ENCODE measurements at regions not wholly inside any gene's neighbourhood (a gene's known extent, or its start where the extent isn't known, plus 50 kb on each side); places are given as distances from the start of the nearest gene placed in this dataset.

GRCh38 chr5:3729631-3730030 lies 134.0 kb downstream of the IRX1 start:
- no peaks in the 10 kb centered on the region for H3K4me1 Mint-ChIP-seq
- no peak overlapping the region for H3K27ac ChIP-seq (ENCODE audit: low read depth)
- H3K4me3 Mint-ChIP-seq: no peak overlapping the region
- H3K9me3 Mint-ChIP-seq: no peaks in the 10 kb centered on the region
- no peaks in the 10 kb centered on the region for H3F3A ChIP-seq (replicated peaks; ENCODE audit: low read depth)
- no peaks in the 10 kb centered on the region for H3K27me3 ChIP-seq (ENCODE audit: insufficient read depth)
- TF ChIP-seq CREB1 (CRISPR knock-in tag; IDR thresholded peaks at IDR 0.05; ENCODE audit: low read depth): no peak
- TF ChIP-seq NANOG (IDR thresholded peaks at IDR 0.05; ENCODE audit: borderline replicate concordance): no peak
- TF ChIP-seq ZNF331 (CRISPR knock-in tag; IDR thresholded peaks at IDR 0.05; ENCODE audit: low read depth): no peak
- TF ChIP-seq EZH2phosphoT487 (IDR thresholded peaks at IDR 0.05; ENCODE audit: unreplicated experiment): no peak
- no peak for TF ChIP-seq EZH2 (IDR thresholded peaks at IDR 0.05; ENCODE audit: low read depth, unreplicated experiment)
- TF ChIP-seq JUNB (IDR thresholded peaks at IDR 0.05; ENCODE audit: unreplicated experiment): no peak
- no peak for TF ChIP-seq STAT1 (IDR thresholded peaks at IDR 0.05; ENCODE audit: unreplicated experiment)
- no peak for TF ChIP-seq ZNF114 (CRISPR knock-in tag; IDR thresholded peaks at IDR 0.05)
- no peak for TF ChIP-seq CTCF (conservative IDR thresholded peaks at IDR 0.05; ENCODE audit: low read depth in 2 of 2)
- no peak for TF ChIP-seq ZNF462 (CRISPR knock-in tag; IDR thresholded peaks at IDR 0.05)
- TF ChIP-seq POLR2AphosphoS5 (IDR thresholded peaks at IDR 0.05; ENCODE audit: low read depth): no peak
- H3K4me2 ChIP-seq: no peak overlapping the region
- H4K20me1 ChIP-seq (replicated peaks; ENCODE audit: insufficient read depth): no peaks in the 10 kb centered on the region
- peaks cover 1% of the 10 kb centered on the region for H3K27me3 Mint-ChIP-seq (ENCODE audit: insufficient read depth, low read depth, poor library complexity)
- no peaks in the 10 kb centered on the region for H3K36me3 ChIP-seq (ENCODE audit: insufficient read depth)
- H3K9me2 ChIP-seq (ENCODE audit: insufficient read depth): no peaks in the 10 kb centered on the region
- no peak for ATAC-seq
- DNase-seq (ENCODE audit: low spot score): no peak
- H3K4me1 ChIP-seq (ENCODE audit: insufficient read depth): no peaks in the 10 kb centered on the region
- no peak overlapping the region for H3K4me3 ChIP-seq
- H3K36me3 Mint-ChIP-seq (ENCODE audit: low read depth): no peaks in the 10 kb centered on the region
- H3K27ac Mint-ChIP-seq: no peak overlapping the region
- no peak overlapping the region for H2AFZ ChIP-seq
- no peaks in the 10 kb centered on the region for H3K79me2 ChIP-seq (replicated peaks; ENCODE audit: insufficient read depth)

Measured in GM23338 (cell line).